GM12891 (cell line): ENCODE measurements at regions not wholly inside any gene's neighbourhood (a gene's known extent, or its start where the extent isn't known, plus 50 kb on each side); places are given as distances from the start of the nearest gene placed in this dataset.

Source experiments
- POLR2A ChIP-seq: IDR thresholded peaks from 2 replicates; pipeline ENCODE4 v1.6.1; 2011; ENCODE audit warnings: low read depth, low read length, control low read depth
- POLR2AphosphoS5 ChIP-seq: IDR thresholded peaks from 2 replicates; pipeline ENCODE4 v1.6.1; 2011; ENCODE audit warnings: low read depth, low read length, control low read depth
- POU2F2 ChIP-seq: IDR thresholded peaks from 2 replicates; pipeline ENCODE4 v1.6.1; 2011; ENCODE audit warnings: low read depth, mild to moderate bottlenecking, control low read depth, low read length, moderate library complexity
- SPI1 ChIP-seq: IDR thresholded peaks from 2 replicates; pipeline ENCODE4 v1.6.1; 2011; ENCODE audit warnings: low read depth, low read length, control low read depth
- TAF1 ChIP-seq: IDR thresholded peaks from 2 replicates; pipeline ENCODE4 v1.6.1; 2011; ENCODE audit warnings: low read depth, low read length, control low read depth

DNA sequence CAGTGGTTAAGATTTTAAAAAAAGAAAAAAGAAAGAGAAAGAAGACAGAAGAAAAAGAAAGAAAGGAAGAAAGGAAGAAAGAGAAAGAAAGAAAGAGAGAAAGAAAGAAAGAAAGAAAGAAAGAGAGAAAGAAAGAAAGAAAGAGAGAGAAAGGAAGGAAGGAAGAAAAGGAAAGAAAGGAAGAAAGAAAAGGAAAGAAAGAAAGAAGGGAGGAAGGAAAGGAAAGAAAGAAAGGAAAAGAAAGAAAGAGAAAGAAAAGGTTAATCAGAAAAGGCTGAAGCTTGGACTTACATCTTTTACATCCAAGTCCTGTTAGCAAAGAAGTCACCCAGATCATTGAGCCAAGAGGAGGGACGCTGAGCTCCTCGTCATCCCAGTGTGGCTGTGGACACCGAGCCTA lies 70.0 kb downstream of the IRX2 start:
- TF ChIP-seq POLR2AphosphoS5 = no peak
- no peak for TF ChIP-seq SPI1
- TF ChIP-seq POLR2A = no peak
- TF ChIP-seq TAF1 = no peak
- TF ChIP-seq POU2F2 = no peak
